ENCODE measurements at regions not wholly inside any gene's neighbourhood (a gene's known extent, or its start where the extent isn't known, plus 50 kb on each side); places are given as distances from the start of the nearest gene placed in this dataset.

- TF ChIP-seq CTCF (conservative IDR thresholded peaks at IDR 0.05; ENCODE audit: low read depth, low read length) = no peak
- no peak for TF ChIP-seq EZH2 (IDR thresholded peaks at IDR 0.05; ENCODE audit: low read length, unreplicated experiment)
These were observed 70.3 kb upstream of the HDAC9 start for GRCh38 chr7:18425227-18425626.
